Suprapubic skin (tissue), 4 donors: ENCODE measurements at regions not wholly inside any gene's neighbourhood (a gene's known extent, or its start where the extent isn't known, plus 50 kb on each side); places are given as distances from the start of the nearest gene placed in this dataset.

Experiments
- CTCF ChIP-seq, 2 donors: fragments of 200-600 bp in 1 of 2; fragments of 450-650 bp in 1 of 2; sonication (generic) in 1 of 2; IDR thresholded peaks; one replicate each; pipeline ENCODE4 v1.5.1; 2016 to 2019; ENCODE audit warnings: antibody characterized with exemption in 2 of 2, mild to moderate bottlenecking in 1 of 2, moderate library complexity in 1 of 2
- EP300 ChIP-seq: sonication (generic); formaldehyde crosslinking; IDR thresholded peaks from one replicate; pipeline ENCODE4 v1.6.1; 2017; ENCODE audit warnings: antibody characterized with exemption
- POLR2A ChIP-seq, 2 donors: fragments of 450-650 bp; IDR thresholded peaks; one replicate each; pipeline ENCODE4 v1.6.1; 2017; ENCODE audit warnings: antibody characterized with exemption in 2 of 2, mild to moderate bottlenecking in 2 of 2, moderate library complexity in 2 of 2
- POLR2AphosphoS5 ChIP-seq, 3 donors: sonication (generic); formaldehyde crosslinking; IDR thresholded peaks; one replicate each; pipeline ENCODE4 v1.6.1; 2017; ENCODE audit warnings: antibody characterized with exemption in 3 of 3

- no peak for TF ChIP-seq POLR2AphosphoS5 (IDR thresholded peaks at IDR 0.05)
- no peak for TF ChIP-seq CTCF (IDR thresholded peaks at IDR 0.05)
- TF ChIP-seq POLR2A (IDR thresholded peaks at IDR 0.05), result no peak
- no peak for TF ChIP-seq EP300
Measured at GRCh38 chr5:87572090-87572489, 159.4 kb upstream of the CCNH start.
